Globus pallidus (tissue), 1 donor: ENCODE measurements at regions not wholly inside any gene's neighbourhood (a gene's known extent, or its start where the extent isn't known, plus 50 kb on each side); places are given as distances from the start of the nearest gene placed in this dataset.
"Not testable (repeated sequence)": the region's sequence is repeated elsewhere in the genome, so short reads cannot be mapped to it uniquely, and the experiment has no call there.

ENCODE experiments used
- DNase-seq: peaks from one replicate; pipeline ENCODE4 v3.0.0-alpha.2; 2015; ENCODE audit warnings: low spot score

GRCh38 chrX:131830400-131831184 is 192.5 kb upstream of the STK26 start:
- DNase-seq: peak; percentile 84

- DNase-seq: no peak
These were observed 191.9 kb upstream of the STK26 start for GRCh38 chrX:131831185-131831520.

GRCh38 chrX:131836161-131836560 is 186.9 kb upstream of the STK26 start:
- no peak for DNase-seq

GRCh38 chrX:131837325-131837724 is 185.8 kb upstream of the STK26 start:
- DNase-seq: no peak

GRCh38 chrX:131840799-131841495 is 182.2 kb upstream of the STK26 start:
- no peak for DNase-seq

GRCh38 chrX:131841496-131842437 is 181.3 kb upstream of the STK26 start:
- DNase-seq: no peak

- DNase-seq: no peak
These were observed 179.1 kb upstream of the STK26 start for GRCh38 chrX:131843987-131844386.

GRCh38 chrX:131845201-131845600 is 177.9 kb upstream of the STK26 start:
- DNase-seq: no peak

- DNase-seq: no peak
These were observed 177.3 kb upstream of the STK26 start for GRCh38 chrX:131845771-131846170.

- not testable (repeated sequence) for DNase-seq
These were observed 172.1 kb upstream of the STK26 start for GRCh38 chrX:131850964-131851363.

GRCh38 chrX:131853440-131853839 is 169.7 kb upstream of the STK26 start:
- no peak for DNase-seq

GRCh38 chrX:131854581-131854980 is 168.5 kb upstream of the STK26 start:
- DNase-seq: no peak

- DNase-seq: no peak
These were observed 161.9 kb upstream of the STK26 start for GRCh38 chrX:131861088-131861787.

- no peak for DNase-seq
These were observed 160.8 kb upstream of the STK26 start for GRCh38 chrX:131862321-131862720.

- DNase-seq: no peak
These were observed 153.9 kb upstream of the STK26 start for GRCh38 chrX:131869182-131869581.

- no peak for DNase-seq
These were observed 148.8 kb upstream of the STK26 start for GRCh38 chrX:131874300-131874699.

- not testable (repeated sequence) for DNase-seq
These were observed 147.3 kb upstream of the STK26 start for GRCh38 chrX:131875827-131876226.

GRCh38 chrX:131881194-131881593 is 141.9 kb upstream of the STK26 start:
- no peak for DNase-seq

GRCh38 chrX:131885042-131885441 is 138.1 kb upstream of the STK26 start:
- DNase-seq: not testable (repeated sequence)

- DNase-seq: not testable (repeated sequence)
These were observed 129.2 kb upstream of the STK26 start for GRCh38 chrX:131893857-131894256.

GRCh38 chrX:131894995-131895394 is 128.1 kb upstream of the STK26 start:
- DNase-seq: no peak

- DNase-seq: no peak
These were observed 127.3 kb upstream of the STK26 start for GRCh38 chrX:131895807-131896206.
